Natural killer cell (primary cell): ENCODE measurements at regions not wholly inside any gene's neighbourhood (a gene's known extent, or its start where the extent isn't known, plus 50 kb on each side); places are given as distances from the start of the nearest gene placed in this dataset.
"Not testable (repeated sequence)": the region's sequence is repeated elsewhere in the genome, so short reads cannot be mapped to it uniquely, and the experiment has no call there.

Experiments
- ATAC-seq, 3 donors: fragments of 150-1000 bp in 2 of 3; fragments of 200-7000 bp in 1 of 3; cut with Tn5 transposase; 1 replicate in 1 of 3; 2 replicates in 2 of 3; pipeline ENCODE4 v1.10.0; 2021; ENCODE audit warnings: mild to moderate bottlenecking in 2 of 3, moderate library complexity in 2 of 3
- DNase-seq, 2 donors: peaks; one replicate each; pipeline versions ENCODE4 v3.0.0 to v3.0.0-alpha.2; 2013 to 2021; ENCODE audit warnings: mixed read lengths in 1 of 2
- H3K27ac ChIP-seq: one replicate; pipeline ENCODE4 v1.5.1; 2013; ENCODE audit warnings: mild to moderate bottlenecking, low read length
- H3K27me3 ChIP-seq: one replicate; pipeline ENCODE4 v1.6.1; 2013; ENCODE audit warnings: low read length; ENCODE audit not compliant: control insufficient read depth, insufficient read depth
- H3K36me3 ChIP-seq: one replicate; pipeline ENCODE4 v1.6.1; 2013; ENCODE audit warnings: low read length; ENCODE audit not compliant: control insufficient read depth, insufficient read depth
- H3K4me1 ChIP-seq: one replicate; pipeline ENCODE4 v1.6.1; 2013; ENCODE audit warnings: low read length; ENCODE audit not compliant: control insufficient read depth, insufficient read depth
- H3K4me3 ChIP-seq: one replicate; pipeline ENCODE4 v1.5.1; 2013; ENCODE audit warnings: low read length
- H3K9me3 ChIP-seq: one replicate; pipeline ENCODE4 v1.6.1; 2013; ENCODE audit warnings: low read length; ENCODE audit not compliant: control insufficient read depth, insufficient read depth
- H3K27ac Mint-ChIP-seq, 2 donors: one replicate each; pipeline ENCODE4 v1.8.0; 2022; ENCODE audit warnings: mild to moderate bottlenecking in 2 of 2, mixed read lengths in 2 of 2, moderate library complexity in 1 of 2
- H3K27me3 Mint-ChIP-seq, 2 donors: one replicate each; pipeline ENCODE4 v1.8.0; 2022; ENCODE audit warnings: low read depth in 2 of 2, mixed read lengths in 2 of 2
- H3K36me3 Mint-ChIP-seq: one replicate; pipeline ENCODE4 v1.8.0; 2022; ENCODE audit warnings: mixed read lengths
- H3K4me1 Mint-ChIP-seq, 2 donors: one replicate each; pipeline ENCODE4 v1.8.0; 2022; ENCODE audit warnings: mixed read lengths in 2 of 2
- H3K4me3 Mint-ChIP-seq: one replicate; pipeline ENCODE4 v1.8.0; 2022; ENCODE audit warnings: mild to moderate bottlenecking, moderate library complexity, mixed read lengths
- H3K9me3 Mint-ChIP-seq, 2 donors: one replicate each; pipeline ENCODE4 v1.8.0; 2022; ENCODE audit warnings: mixed read lengths in 2 of 2
- WGBS: methylation state at CpG from one replicate; pipeline ENCODE4 v1.1.7; 2013; ENCODE audit warnings: missing lambda C conversion rate; ENCODE audit not compliant: insufficient coverage; 5-methylcytosine and 5-hydroxymethylcytosine counted together
- intact Hi-C: fragments of 100-400 bp; cut with micrococcal nuclease; formaldehyde crosslinking; loops from one replicate; pipeline ENCODE4 v1.14.2; 2022
- TF ChIP-seq, protein P1 (sequence below): fragments of 200-600 bp; IDR thresholded peaks from one replicate; pipeline ENCODE4 v1.8.0; 2022; ENCODE audit warnings: antibody characterized with exemption

DNA sequence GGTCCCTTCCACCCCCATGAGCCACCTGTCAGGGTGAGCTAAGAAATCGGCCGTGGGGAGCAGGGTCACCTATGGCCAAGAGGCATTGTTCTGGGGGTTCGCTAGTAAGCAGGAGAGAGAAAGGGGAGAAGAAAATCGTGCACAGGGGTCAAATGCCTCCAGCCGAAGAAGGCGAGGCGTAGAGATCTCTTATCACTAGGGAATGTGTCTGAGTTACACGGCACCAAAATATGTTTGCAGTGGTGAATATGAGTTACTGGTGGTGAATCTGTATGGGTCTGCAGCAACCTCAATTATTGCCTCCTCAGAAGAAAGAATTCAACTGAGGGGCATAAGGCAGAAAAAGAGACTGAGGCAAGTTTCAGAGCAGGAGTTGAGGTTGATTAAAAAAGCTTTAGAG, 54.2 kb upstream of the RABGAP1L start:
- Mint-ChIP-seq H3K27me3 (peaks cover 0 to 10% of the 10 kb centered on the region in 2 donors), H3K36me3 (no peaks in the 10 kb centered on the region), H3K27ac (no peak overlapping the region), H3K9me3 (no peaks in the 10 kb centered on the region), H3K4me3 (no peak overlapping the region), H3K4me1 (no peaks in the 10 kb centered on the region)
- no peaks in the 10 kb centered on the region for H3K27me3 ChIP-seq
- TF ChIP-seq, protein P1, sequence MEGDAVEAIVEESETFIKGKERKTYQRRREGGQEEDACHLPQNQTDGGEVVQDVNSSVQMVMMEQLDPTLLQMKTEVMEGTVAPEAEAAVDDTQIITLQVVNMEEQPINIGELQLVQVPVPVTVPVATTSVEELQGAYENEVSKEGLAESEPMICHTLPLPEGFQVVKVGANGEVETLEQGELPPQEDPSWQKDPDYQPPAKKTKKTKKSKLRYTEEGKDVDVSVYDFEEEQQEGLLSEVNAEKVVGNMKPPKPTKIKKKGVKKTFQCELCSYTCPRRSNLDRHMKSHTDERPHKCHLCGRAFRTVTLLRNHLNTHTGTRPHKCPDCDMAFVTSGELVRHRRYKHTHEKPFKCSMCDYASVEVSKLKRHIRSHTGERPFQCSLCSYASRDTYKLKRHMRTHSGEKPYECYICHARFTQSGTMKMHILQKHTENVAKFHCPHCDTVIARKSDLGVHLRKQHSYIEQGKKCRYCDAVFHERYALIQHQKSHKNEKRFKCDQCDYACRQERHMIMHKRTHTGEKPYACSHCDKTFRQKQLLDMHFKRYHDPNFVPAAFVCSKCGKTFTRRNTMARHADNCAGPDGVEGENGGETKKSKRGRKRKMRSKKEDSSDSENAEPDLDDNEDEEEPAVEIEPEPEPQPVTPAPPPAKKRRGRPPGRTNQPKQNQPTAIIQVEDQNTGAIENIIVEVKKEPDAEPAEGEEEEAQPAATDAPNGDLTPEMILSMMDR = no peak
- no peak overlapping the region for H3K4me3 ChIP-seq
- DNase-seq = no peak
- H3K4me1 ChIP-seq = no peaks in the 10 kb centered on the region
- no peaks in the 10 kb centered on the region for H3K9me3 ChIP-seq
- ATAC-seq = no peak
- no peak overlapping the region for H3K27ac ChIP-seq
- no peaks in the 10 kb centered on the region for H3K36me3 ChIP-seq
- 92% methylated on average over 8 of the region's 8 CpGs for WGBS
- intact Hi-C loops = no loop called here

DNA sequence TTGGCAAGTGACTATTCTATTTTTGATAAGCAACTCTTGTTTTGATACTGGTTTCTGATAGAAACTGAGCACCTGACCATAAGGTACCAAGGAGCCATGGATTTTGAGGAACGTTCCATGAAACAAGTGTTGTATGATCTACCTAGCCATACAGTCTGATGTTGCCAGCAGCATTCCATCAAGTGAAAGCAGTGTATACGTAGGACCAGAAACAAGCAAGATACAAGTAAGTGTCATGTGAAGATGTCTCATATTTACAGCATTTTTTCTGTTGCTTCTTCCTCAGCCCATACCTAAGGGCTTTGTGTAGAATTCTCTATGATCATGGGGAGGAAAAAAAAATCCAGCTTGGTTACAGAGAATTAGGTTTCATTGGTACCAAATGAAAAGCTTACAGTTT, 55.6 kb upstream of the RABGAP1L start:
- Mint-ChIP-seq H3K4me1 (no peaks in the 10 kb centered on the region), H3K4me3 (no peak overlapping the region), H3K27me3 (peaks cover 0 to 12% of the 10 kb centered on the region in 2 donors), H3K36me3 (no peaks in the 10 kb centered on the region), H3K9me3 (no peaks in the 10 kb centered on the region), H3K27ac (no peak overlapping the region)
- TF ChIP-seq, protein P1 = no peak
- ATAC-seq = no peak
- intact Hi-C loops = no loop called here
- no peaks in the 10 kb centered on the region for H3K36me3 ChIP-seq
- H3K9me3 ChIP-seq = no peaks in the 10 kb centered on the region
- H3K4me3 ChIP-seq = no peak overlapping the region
- 94% methylated on average over 2 of the region's 2 CpGs for WGBS
- no peaks in the 10 kb centered on the region for H3K4me1 ChIP-seq
- no peaks in the 10 kb centered on the region for H3K27me3 ChIP-seq
- no peak overlapping the region for H3K27ac ChIP-seq
- no peak for DNase-seq

DNA sequence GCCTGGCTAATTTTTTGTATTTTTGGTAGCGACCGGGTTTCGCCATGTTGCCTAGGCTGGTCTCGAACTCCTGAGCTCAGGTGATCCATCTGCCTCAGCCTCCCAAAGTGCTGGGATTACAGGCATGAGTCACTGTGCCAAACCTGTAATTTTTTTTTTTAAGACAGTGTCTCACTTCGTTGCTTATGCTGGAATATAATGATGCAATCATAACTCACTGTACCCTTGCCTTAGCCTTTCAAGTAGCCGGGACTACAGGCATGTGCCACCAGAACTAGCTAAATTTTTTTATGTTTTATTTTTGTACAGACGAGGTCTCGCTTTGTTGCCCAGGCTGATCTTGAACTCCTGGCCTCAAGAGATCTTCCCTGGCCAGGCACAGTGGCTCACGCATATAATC, 57.3 kb upstream of the RABGAP1L start:
- DNase-seq, H3K27ac ChIP-seq, H3K9me3 ChIP-seq, H3K27ac Mint-ChIP-seq, intact Hi-C loops, H3K4me3 ChIP-seq, H3K9me3 Mint-ChIP-seq, H3K4me1 Mint-ChIP-seq, H3K36me3 Mint-ChIP-seq, ATAC-seq, H3K4me1 ChIP-seq, H3K4me3 Mint-ChIP-seq, H3K36me3 ChIP-seq, H3K27me3 ChIP-seq: not testable (repeated sequence)
- WGBS = 97% methylated on average over 9 of the region's 9 CpGs
- peaks cover 10 to 11% of the 10 kb centered on the region in 2 donors for H3K27me3 Mint-ChIP-seq

DNA sequence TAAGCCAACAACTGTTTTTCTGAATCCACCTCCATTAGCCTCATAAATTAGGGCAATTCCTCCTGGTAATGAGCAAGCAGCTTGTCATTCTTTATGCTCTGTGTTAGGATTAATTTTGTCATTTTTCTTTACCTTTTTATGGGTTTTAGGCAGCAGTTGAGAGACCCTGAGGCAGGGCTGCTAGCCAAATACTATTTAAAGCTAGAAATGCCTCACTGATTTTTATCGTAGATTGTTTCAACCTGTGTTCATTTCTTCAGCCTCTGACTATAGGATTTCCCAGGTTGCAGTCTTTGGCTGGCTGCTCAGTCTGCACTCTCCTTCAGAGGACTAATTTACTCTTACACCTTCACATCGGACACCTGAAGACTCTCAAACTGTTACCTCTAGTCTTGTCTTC, 61.9 kb upstream of the RABGAP1L start:
- no peak for ATAC-seq
- TF ChIP-seq, protein P1 = no peak
- no peaks in the 10 kb centered on the region for H3K4me1 Mint-ChIP-seq
- H3K4me1 ChIP-seq = no peaks in the 10 kb centered on the region
- DNase-seq = no peak
- no peaks in the 10 kb centered on the region for H3K27me3 ChIP-seq
- H3K9me3 Mint-ChIP-seq = no peaks in the 10 kb centered on the region
- no peak overlapping the region for H3K4me3 ChIP-seq
- H3K27ac ChIP-seq = no peak overlapping the region
- H3K4me3 Mint-ChIP-seq = no peak overlapping the region
- H3K27me3 Mint-ChIP-seq = peaks cover 3 to 17% of the 10 kb centered on the region in 2 donors
- H3K36me3 ChIP-seq = no peaks in the 10 kb centered on the region
- H3K27ac Mint-ChIP-seq = no peak overlapping the region
- WGBS = 89% methylated on average over 2 of the region's 2 CpGs
- no peaks in the 10 kb centered on the region for H3K36me3 Mint-ChIP-seq
- H3K9me3 ChIP-seq = no peaks in the 10 kb centered on the region
- intact Hi-C loops = no loop called here

DNA sequence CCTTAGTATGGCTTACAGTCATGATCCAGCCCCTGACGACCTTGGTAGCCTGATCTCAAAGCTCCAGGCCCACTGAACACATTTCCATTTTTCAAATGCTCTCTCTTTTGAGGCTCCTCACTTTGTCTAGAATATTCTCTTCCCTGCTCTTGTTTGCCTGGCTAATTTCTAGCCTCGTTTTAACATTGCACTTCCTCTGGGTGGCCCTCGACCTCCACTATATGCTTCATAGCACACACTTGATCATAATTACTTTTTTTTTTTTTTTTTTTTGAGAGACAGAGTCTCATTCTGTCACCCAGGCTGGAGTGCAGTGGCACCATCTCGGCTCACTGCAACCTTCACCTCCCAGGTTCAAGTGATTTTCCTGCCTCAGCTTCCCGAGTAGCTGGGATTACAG, 65.5 kb upstream of the RABGAP1L start:
- H3K4me1 Mint-ChIP-seq, H3K9me3 ChIP-seq, H3K4me3 ChIP-seq, H3K9me3 Mint-ChIP-seq, H3K27ac ChIP-seq, H3K36me3 ChIP-seq, ATAC-seq, H3K36me3 Mint-ChIP-seq, intact Hi-C loops, H3K4me3 Mint-ChIP-seq, H3K4me1 ChIP-seq, H3K27me3 ChIP-seq, H3K27ac Mint-ChIP-seq: not testable (repeated sequence)
- 75% methylated on average over 4 of the region's 5 CpGs for WGBS
- DNase-seq = peak in 1 of 2 donors; percentile 34
- peaks cover 3 to 24% of the 10 kb centered on the region in 2 donors for H3K27me3 Mint-ChIP-seq
